Osteocyte (in vitro differentiated cells): ENCODE measurements at regions not wholly inside any gene's neighbourhood (a gene's known extent, or its start where the extent isn't known, plus 50 kb on each side); places are given as distances from the start of the nearest gene placed in this dataset.

Experiments
- DNase-seq: peaks from one replicate; pipeline ENCODE4 v3.0.0; 2021; ENCODE audit warnings: mixed read lengths; ENCODE audit not compliant: unreplicated experiment; ENCODE audit errors: extremely low spot score
- H3K27ac Mint-ChIP-seq: one replicate; pipeline ENCODE4 v1.8.0; 2021; ENCODE audit warnings: mild to moderate bottlenecking, mixed read lengths; ENCODE audit not compliant: unreplicated experiment
- H3K27me3 Mint-ChIP-seq: one replicate; pipeline ENCODE4 v1.8.0; 2021; ENCODE audit warnings: mixed read lengths; ENCODE audit not compliant: unreplicated experiment
- H3K36me3 Mint-ChIP-seq: one replicate; pipeline ENCODE4 v1.8.0; 2021; ENCODE audit warnings: mixed read lengths; ENCODE audit not compliant: unreplicated experiment
- H3K4me1 Mint-ChIP-seq: one replicate; pipeline ENCODE4 v1.8.0; 2021; ENCODE audit warnings: mixed read lengths; ENCODE audit not compliant: unreplicated experiment
- H3K4me3 Mint-ChIP-seq: one replicate; pipeline ENCODE4 v1.8.0; 2021; ENCODE audit warnings: mild to moderate bottlenecking, moderate library complexity, mixed read lengths; ENCODE audit not compliant: unreplicated experiment
- H3K9me3 Mint-ChIP-seq: one replicate; pipeline ENCODE4 v1.8.0; 2021; ENCODE audit warnings: mixed read lengths; ENCODE audit not compliant: unreplicated experiment
- TF ChIP-seq, protein P1 (sequence below): fragments of 200-600 bp; sonication (generic); IDR thresholded peaks from 2 replicates; pipeline ENCODE4 v1.5.0; 2021; ENCODE audit warnings: antibody characterized with exemption, mild to moderate bottlenecking, moderate library complexity

DNA sequence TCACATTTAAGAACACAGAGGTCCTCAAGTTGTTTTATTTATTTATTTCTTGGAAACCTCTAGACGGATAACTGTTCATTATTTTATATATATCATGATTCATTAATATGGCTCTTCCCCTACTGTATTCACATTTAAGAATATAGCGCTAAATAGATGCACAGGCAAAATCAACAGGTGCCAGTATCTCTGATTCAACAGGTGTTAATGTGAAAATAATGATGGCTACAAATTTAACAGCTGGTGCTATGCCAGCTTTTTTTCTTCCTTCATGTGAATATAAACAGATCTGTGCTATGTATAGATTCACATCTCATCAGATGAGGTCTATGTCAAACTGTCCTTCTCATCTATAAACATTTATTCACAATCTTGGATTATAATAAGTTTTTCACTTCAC lies 218.5 kb upstream of the NR2F2 start:
- Mint-ChIP-seq H3K27ac (no peak overlapping the region), H3K27me3 (no peaks in the 10 kb centered on the region), H3K36me3 (peaks cover 2% of the 10 kb centered on the region), H3K4me3 (no peak overlapping the region), H3K9me3 (peaks cover 6% of the 10 kb centered on the region), H3K4me1 (peaks cover 33% of the 10 kb centered on the region)
- DNase-seq, result no peak
- TF ChIP-seq, protein P1, sequence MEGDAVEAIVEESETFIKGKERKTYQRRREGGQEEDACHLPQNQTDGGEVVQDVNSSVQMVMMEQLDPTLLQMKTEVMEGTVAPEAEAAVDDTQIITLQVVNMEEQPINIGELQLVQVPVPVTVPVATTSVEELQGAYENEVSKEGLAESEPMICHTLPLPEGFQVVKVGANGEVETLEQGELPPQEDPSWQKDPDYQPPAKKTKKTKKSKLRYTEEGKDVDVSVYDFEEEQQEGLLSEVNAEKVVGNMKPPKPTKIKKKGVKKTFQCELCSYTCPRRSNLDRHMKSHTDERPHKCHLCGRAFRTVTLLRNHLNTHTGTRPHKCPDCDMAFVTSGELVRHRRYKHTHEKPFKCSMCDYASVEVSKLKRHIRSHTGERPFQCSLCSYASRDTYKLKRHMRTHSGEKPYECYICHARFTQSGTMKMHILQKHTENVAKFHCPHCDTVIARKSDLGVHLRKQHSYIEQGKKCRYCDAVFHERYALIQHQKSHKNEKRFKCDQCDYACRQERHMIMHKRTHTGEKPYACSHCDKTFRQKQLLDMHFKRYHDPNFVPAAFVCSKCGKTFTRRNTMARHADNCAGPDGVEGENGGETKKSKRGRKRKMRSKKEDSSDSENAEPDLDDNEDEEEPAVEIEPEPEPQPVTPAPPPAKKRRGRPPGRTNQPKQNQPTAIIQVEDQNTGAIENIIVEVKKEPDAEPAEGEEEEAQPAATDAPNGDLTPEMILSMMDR, result no peak

DNA sequence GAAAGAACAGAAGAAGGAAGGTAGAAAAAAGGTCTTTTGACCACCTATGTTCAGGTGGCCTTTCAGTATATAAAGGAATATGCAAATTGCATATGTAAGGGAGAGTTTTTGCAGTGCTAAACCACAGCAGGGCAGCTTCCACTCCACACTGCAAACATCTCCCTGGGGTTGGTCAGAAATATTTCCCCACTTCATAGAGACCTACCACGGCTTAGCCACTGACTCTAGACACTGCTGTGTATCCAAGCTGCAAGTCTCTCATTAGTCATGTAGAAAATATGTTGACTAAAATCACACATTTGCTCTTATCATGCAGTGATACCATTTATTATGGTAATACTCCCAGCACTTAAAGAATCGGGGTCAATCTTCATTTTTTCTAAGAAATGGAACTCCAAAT lies 214.9 kb upstream of the NR2F2 start:
- Mint-ChIP-seq H3K9me3 (peaks cover 6% of the 10 kb centered on the region), H3K4me3 (no peak overlapping the region)

DNA sequence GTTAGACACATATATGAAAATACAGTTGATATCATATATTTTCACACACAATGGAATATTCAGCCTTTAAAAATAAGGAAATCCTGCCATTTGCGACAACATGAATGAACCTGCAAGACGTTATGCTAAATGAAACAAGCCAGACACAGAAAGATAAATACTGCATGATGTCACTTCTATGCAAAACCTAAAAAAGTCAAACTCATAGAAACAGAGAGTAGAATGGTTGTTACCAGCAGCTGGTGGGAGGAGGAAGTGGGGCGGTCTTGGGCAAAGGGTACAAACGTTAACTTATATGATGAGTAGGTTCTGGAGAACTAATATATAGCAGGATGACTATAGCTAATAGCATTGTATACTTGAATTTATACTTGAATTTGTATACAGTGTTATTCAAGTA lies 213.2 kb upstream of the NR2F2 start:
- Mint-ChIP-seq H3K27ac (no peak overlapping the region), H3K4me1 (peaks cover 23% of the 10 kb centered on the region), H3K36me3 (peaks cover 8% of the 10 kb centered on the region), H3K4me3 (no peak overlapping the region), H3K27me3 (no peaks in the 10 kb centered on the region), H3K9me3 (peaks cover 5% of the 10 kb centered on the region)
- TF ChIP-seq, protein P1, result no peak
- no peak for DNase-seq

More for the DNA sequence above, 214.9 kb upstream of the NR2F2 start:
- no peaks in the 10 kb centered on the region for H3K27me3 Mint-ChIP-seq
- peaks cover 4% of the 10 kb centered on the region for H3K36me3 Mint-ChIP-seq
- H3K27ac Mint-ChIP-seq, result no peak overlapping the region
- DNase-seq, result no peak
- TF ChIP-seq, protein P1, result no peak
- peaks cover 18% of the 10 kb centered on the region for H3K4me1 Mint-ChIP-seq

DNA sequence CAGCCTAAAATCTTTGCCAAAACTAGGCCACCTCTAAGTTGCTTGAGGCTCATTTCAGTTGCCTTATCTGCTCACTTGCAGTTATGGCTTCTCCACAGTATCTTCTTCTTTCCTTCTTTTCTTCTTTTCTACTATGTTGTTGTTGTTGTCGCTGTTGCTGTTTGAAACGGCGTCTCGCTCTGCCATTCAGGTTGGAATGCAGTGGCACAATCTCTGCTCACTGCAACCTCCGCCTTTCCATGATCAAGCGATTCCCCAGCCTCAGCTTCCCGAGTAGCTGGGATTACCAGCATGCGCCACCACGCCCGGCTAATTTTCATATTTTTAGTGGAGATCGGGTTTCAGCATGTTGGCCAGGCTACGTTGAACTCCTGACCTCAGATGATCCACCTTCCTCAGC lies 210.8 kb upstream of the NR2F2 start:
- H3K27ac Mint-ChIP-seq, result no peak overlapping the region

DNA sequence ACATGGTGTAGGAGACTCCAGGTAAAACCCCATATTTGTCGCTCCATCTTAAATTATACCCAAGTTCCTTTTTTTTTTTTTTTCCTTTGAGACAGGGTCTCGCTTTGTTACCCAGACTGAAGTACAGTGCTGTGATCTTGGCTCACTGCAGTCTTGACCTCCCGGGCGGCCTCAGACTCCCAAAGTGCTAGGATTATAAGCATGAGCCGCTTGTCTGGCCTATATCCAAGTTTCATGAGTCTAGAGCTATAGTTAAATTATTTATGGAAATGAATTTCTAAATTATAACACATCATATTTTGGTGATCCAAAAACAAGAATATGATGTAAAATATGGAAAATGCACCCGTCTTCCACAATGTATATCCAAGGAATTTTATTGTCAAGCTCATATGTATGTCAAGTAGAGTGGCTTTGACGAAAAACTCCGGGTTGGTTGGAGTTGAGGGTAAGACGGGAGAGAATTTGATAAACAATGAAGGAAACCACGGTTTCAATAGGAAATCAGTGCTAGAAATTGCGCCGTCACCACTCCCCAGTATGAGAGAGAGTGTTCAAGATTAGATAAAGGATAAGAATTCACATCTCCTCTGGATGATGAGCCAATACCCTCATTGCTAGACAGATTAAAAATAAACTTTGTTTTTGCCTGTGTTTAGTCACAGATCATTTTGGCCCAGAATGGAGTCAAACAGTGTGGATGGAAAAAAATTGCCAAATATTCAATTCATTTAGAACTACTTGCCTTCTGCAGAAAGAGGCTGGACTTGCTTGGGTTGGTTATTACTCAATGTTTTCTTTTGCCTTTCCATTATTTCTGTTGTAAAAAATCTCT lies 209.2 kb upstream of the NR2F2 start:
- H3K9me3 Mint-ChIP-seq, result peaks cover 7% of the 10 kb centered on the region
- DNase-seq, result no peak
- TF ChIP-seq, protein P1, result no peak
- no peak overlapping the region for H3K27ac Mint-ChIP-seq
- H3K36me3 Mint-ChIP-seq, result peaks cover 15% of the 10 kb centered on the region
- no peak overlapping the region for H3K4me3 Mint-ChIP-seq
- H3K4me1 Mint-ChIP-seq, result peaks cover 26% of the 10 kb centered on the region
- no peaks in the 10 kb centered on the region for H3K27me3 Mint-ChIP-seq

More for the DNA sequence above, 210.8 kb upstream of the NR2F2 start:
- Mint-ChIP-seq H3K4me3 (no peak overlapping the region), H3K27me3 (no peaks in the 10 kb centered on the region), H3K9me3 (peaks cover 3% of the 10 kb centered on the region), H3K4me1 (peaks cover 27% of the 10 kb centered on the region), H3K36me3 (peaks cover 8% of the 10 kb centered on the region)
- TF ChIP-seq, protein P1, result no peak
- no peak for DNase-seq
